GM21423 (cell line): ENCODE measurements at regions not wholly inside any gene's neighbourhood (a gene's known extent, or its start where the extent isn't known, plus 50 kb on each side); places are given as distances from the start of the nearest gene placed in this dataset.
"Not testable (repeated sequence)": the region's sequence is repeated elsewhere in the genome, so short reads cannot be mapped to it uniquely, and the experiment has no call there.

Experiments used
- ATAC-seq: cut with Tn5 transposase; IDR thresholded peaks from one replicate; pipeline ENCODE4 v1.9.1; 2021; ENCODE audit warnings: mild to moderate bottlenecking, moderate library complexity; ENCODE audit not compliant: unreplicated experiment

- no peak for ATAC-seq
Measured at GRCh38 chr6:166705069-166705468, 78.0 kb upstream of the RPS6KA2 start.

- ATAC-seq: no peak
Measured at GRCh38 chr6:166704171-166704570, 77.1 kb upstream of the RPS6KA2 start.

GRCh38 chr6:166703149-166703710 is 76.2 kb upstream of the RPS6KA2 start:
- no peak for ATAC-seq

- ATAC-seq: not testable (repeated sequence)
Measured at GRCh38 chr6:166701424-166701823, 74.4 kb upstream of the RPS6KA2 start.

- not testable (repeated sequence) for ATAC-seq
Measured at GRCh38 chr6:166700871-166701270, 73.8 kb upstream of the RPS6KA2 start.

- ATAC-seq: no peak
Measured at GRCh38 chr6:166697113-166697512, 70.1 kb upstream of the RPS6KA2 start.

GRCh38 chr6:166693880-166694279 is 66.8 kb upstream of the RPS6KA2 start:
- ATAC-seq: no peak

- no peak for ATAC-seq
Measured at GRCh38 chr6:166692723-166693302, 65.8 kb upstream of the RPS6KA2 start.

- ATAC-seq: no peak
Measured at GRCh38 chr6:166691746-166692145, 64.7 kb upstream of the RPS6KA2 start.

GRCh38 chr6:166691199-166691598 is 64.1 kb upstream of the RPS6KA2 start:
- no peak for ATAC-seq

- no peak for ATAC-seq
Measured at GRCh38 chr6:166689687-166690086, 62.6 kb upstream of the RPS6KA2 start.

- no peak for ATAC-seq
Measured at GRCh38 chr6:166688901-166689300, 61.9 kb upstream of the RPS6KA2 start.

- ATAC-seq: no peak
Measured at GRCh38 chr6:166687879-166688205, 60.8 kb upstream of the RPS6KA2 start.

GRCh38 chr6:166687070-166687878 is 60.2 kb upstream of the RPS6KA2 start:
- ATAC-seq: no peak

- no peak for ATAC-seq
Measured at GRCh38 chr6:166686317-166686716, 59.3 kb upstream of the RPS6KA2 start.

- ATAC-seq: no peak
Measured at GRCh38 chr6:166684866-166685265, 57.8 kb upstream of the RPS6KA2 start.

- ATAC-seq: no peak
Measured at GRCh38 chr6:166684170-166684569, 57.1 kb upstream of the RPS6KA2 start.

- ATAC-seq: no peak
Measured at GRCh38 chr6:166683477-166683876, 56.4 kb upstream of the RPS6KA2 start.

- no peak for ATAC-seq
Measured at GRCh38 chr6:166679566-166679965, 52.5 kb upstream of the RPS6KA2 start.

GRCh38 chr6:166678426-166678825 is 51.4 kb upstream of the RPS6KA2 start:
- no peak for ATAC-seq

- ATAC-seq: no peak
Measured at GRCh38 chr6:166677941-166678340, 50.9 kb upstream of the RPS6KA2 start.
